ENCODE measurements at regions not wholly inside any gene's neighbourhood (a gene's known extent, or its start where the extent isn't known, plus 50 kb on each side); places are given as distances from the start of the nearest gene placed in this dataset.

- no peaks in the 10 kb centered on the region for H3K4me1 ChIP-seq (ENCODE audit: insufficient read depth, low read length)
Measured at GRCh38 chr9:1457460-1457859, 407.3 kb downstream of the DMRT2 start.

GRCh38 chr9:1458503-1458902 lies 408.3 kb downstream of the DMRT2 start:
- no peak overlapping the region for H3K9ac ChIP-seq (ENCODE audit: low read length)
- H3K27ac ChIP-seq (ENCODE audit: low read depth, low read length): no peak overlapping the region
- no peaks in the 10 kb centered on the region for H3K9me3 ChIP-seq (ENCODE audit: low read length)
- no peaks in the 10 kb centered on the region for H3K4me1 ChIP-seq (ENCODE audit: insufficient read depth, low read length)
- no peak overlapping the region for H3K4me3 ChIP-seq (ENCODE audit: low read depth in 1 of 2, low read length in 2 of 2)
- no peaks in the 10 kb centered on the region for H3K27me3 ChIP-seq (ENCODE audit: control insufficient read depth in 1 of 2, insufficient read depth in 2 of 2, low read length in 2 of 2)
- no peaks in the 10 kb centered on the region for H3K36me3 ChIP-seq (ENCODE audit: insufficient read depth, low read length)

More at GRCh38 chr9:1457460-1457859, 407.3 kb downstream of the DMRT2 start:
- Histone ChIP-seq H3K4me3 (ENCODE audit: low read depth in 1 of 2, low read length in 2 of 2) (no peak overlapping the region), H3K27me3 (ENCODE audit: control insufficient read depth in 1 of 2, insufficient read depth in 2 of 2, low read length in 2 of 2) (no peaks in the 10 kb centered on the region), H3K36me3 (ENCODE audit: insufficient read depth, low read length) (no peaks in the 10 kb centered on the region), H3K27ac (ENCODE audit: low read depth, low read length) (no peak overlapping the region), H3K9ac (ENCODE audit: low read length) (no peak overlapping the region), H3K9me3 (ENCODE audit: low read length) (no peaks in the 10 kb centered on the region)

- Histone ChIP-seq H3K4me3 (ENCODE audit: low read depth in 1 of 2, low read length in 2 of 2) (no peak overlapping the region), H3K9me3 (ENCODE audit: low read length) (no peaks in the 10 kb centered on the region), H3K4me1 (ENCODE audit: insufficient read depth, low read length) (no peaks in the 10 kb centered on the region), H3K27ac (ENCODE audit: low read depth, low read length) (no peak overlapping the region), H3K36me3 (ENCODE audit: insufficient read depth, low read length) (no peaks in the 10 kb centered on the region), H3K9ac (ENCODE audit: low read length) (no peak overlapping the region), H3K27me3 (ENCODE audit: control insufficient read depth in 1 of 2, insufficient read depth in 2 of 2, low read length in 2 of 2) (no peaks in the 10 kb centered on the region)
Measured at GRCh38 chr9:1460143-1460769, 410.1 kb downstream of the DMRT2 start.

- Histone ChIP-seq H3K27ac (ENCODE audit: low read depth, low read length) (no peak overlapping the region), H3K9me3 (ENCODE audit: low read length) (no peaks in the 10 kb centered on the region), H3K4me1 (ENCODE audit: insufficient read depth, low read length) (no peaks in the 10 kb centered on the region), H3K36me3 (ENCODE audit: insufficient read depth, low read length) (no peaks in the 10 kb centered on the region), H3K27me3 (ENCODE audit: control insufficient read depth in 1 of 2, insufficient read depth in 2 of 2, low read length in 2 of 2) (no peaks in the 10 kb centered on the region), H3K4me3 (ENCODE audit: low read depth in 1 of 2, low read length in 2 of 2) (no peak overlapping the region), H3K9ac (ENCODE audit: low read length) (no peak overlapping the region)
Measured at GRCh38 chr9:1461812-1462211, 411.7 kb downstream of the DMRT2 start.

GRCh38 chr9:1462626-1463308 lies 412.6 kb downstream of the DMRT2 start:
- Histone ChIP-seq H3K36me3 (ENCODE audit: insufficient read depth, low read length) (no peaks in the 10 kb centered on the region), H3K4me3 (ENCODE audit: low read depth in 1 of 2, low read length in 2 of 2) (no peak overlapping the region), H3K9me3 (ENCODE audit: low read length) (no peaks in the 10 kb centered on the region), H3K27me3 (ENCODE audit: control insufficient read depth in 1 of 2, insufficient read depth in 2 of 2, low read length in 2 of 2) (no peaks in the 10 kb centered on the region), H3K4me1 (ENCODE audit: insufficient read depth, low read length) (no peaks in the 10 kb centered on the region), H3K27ac (ENCODE audit: low read depth, low read length) (no peak overlapping the region), H3K9ac (ENCODE audit: low read length) (no peak overlapping the region)

- Histone ChIP-seq H3K27ac (ENCODE audit: low read depth, low read length) (no peak overlapping the region), H3K4me1 (ENCODE audit: insufficient read depth, low read length) (no peaks in the 10 kb centered on the region), H3K9me3 (ENCODE audit: low read length) (no peaks in the 10 kb centered on the region), H3K36me3 (ENCODE audit: insufficient read depth, low read length) (no peaks in the 10 kb centered on the region), H3K9ac (ENCODE audit: low read length) (no peak overlapping the region), H3K4me3 (ENCODE audit: low read depth in 1 of 2, low read length in 2 of 2) (no peak overlapping the region), H3K27me3 (ENCODE audit: control insufficient read depth in 1 of 2, insufficient read depth in 2 of 2, low read length in 2 of 2) (no peaks in the 10 kb centered on the region)
Measured at GRCh38 chr9:1469996-1470395, 419.8 kb downstream of the DMRT2 start.

GRCh38 chr9:1473956-1474634 lies 423.9 kb downstream of the DMRT2 start:
- Histone ChIP-seq H3K36me3 (ENCODE audit: insufficient read depth, low read length) (no peaks in the 10 kb centered on the region), H3K4me1 (ENCODE audit: insufficient read depth, low read length) (no peaks in the 10 kb centered on the region), H3K4me3 (ENCODE audit: low read depth in 1 of 2, low read length in 2 of 2) (no peak overlapping the region), H3K9ac (ENCODE audit: low read length) (no peak overlapping the region), H3K27ac (ENCODE audit: low read depth, low read length) (no peak overlapping the region), H3K9me3 (ENCODE audit: low read length) (no peaks in the 10 kb centered on the region), H3K27me3 (ENCODE audit: control insufficient read depth in 1 of 2, insufficient read depth in 2 of 2, low read length in 2 of 2) (no peaks in the 10 kb centered on the region)

- no peak overlapping the region for H3K27ac ChIP-seq (ENCODE audit: low read depth, low read length)
- no peaks in the 10 kb centered on the region for H3K9me3 ChIP-seq (ENCODE audit: low read length)
- H3K4me3 ChIP-seq (ENCODE audit: low read depth in 1 of 2, low read length in 2 of 2): no peak overlapping the region
- no peaks in the 10 kb centered on the region for H3K36me3 ChIP-seq (ENCODE audit: insufficient read depth, low read length)
- no peaks in the 10 kb centered on the region for H3K27me3 ChIP-seq (ENCODE audit: control insufficient read depth in 1 of 2, insufficient read depth in 2 of 2, low read length in 2 of 2)
- H3K4me1 ChIP-seq (ENCODE audit: insufficient read depth, low read length): no peaks in the 10 kb centered on the region
- no peak overlapping the region for H3K9ac ChIP-seq (ENCODE audit: low read length)
Measured at GRCh38 chr9:1474671-1475070, 424.5 kb downstream of the DMRT2 start.

GRCh38 chr9:1490341-1491232 lies 440.4 kb downstream of the DMRT2 start:
- Histone ChIP-seq H3K4me1 (ENCODE audit: insufficient read depth, low read length) (no peaks in the 10 kb centered on the region), H3K9ac (ENCODE audit: low read length) (no peak overlapping the region), H3K27me3 (ENCODE audit: control insufficient read depth in 1 of 2, insufficient read depth in 2 of 2, low read length in 2 of 2) (no peaks in the 10 kb centered on the region), H3K27ac (ENCODE audit: low read depth, low read length) (no peak overlapping the region), H3K36me3 (ENCODE audit: insufficient read depth, low read length) (no peaks in the 10 kb centered on the region), H3K4me3 (ENCODE audit: low read depth in 1 of 2, low read length in 2 of 2) (no peak overlapping the region), H3K9me3 (ENCODE audit: low read length) (no peaks in the 10 kb centered on the region)

- no peak overlapping the region for H3K27ac ChIP-seq (ENCODE audit: low read depth, low read length)
Measured at GRCh38 chr9:1492156-1492555, 442.0 kb downstream of the DMRT2 start.

More at GRCh38 chr9:1492156-1492555, 442.0 kb downstream of the DMRT2 start:
- no peak overlapping the region for H3K4me3 ChIP-seq (ENCODE audit: low read depth in 1 of 2, low read length in 2 of 2)
- H3K9me3 ChIP-seq (ENCODE audit: low read length): no peaks in the 10 kb centered on the region
- H3K4me1 ChIP-seq (ENCODE audit: insufficient read depth, low read length): no peaks in the 10 kb centered on the region
- no peak overlapping the region for H3K9ac ChIP-seq (ENCODE audit: low read length)
- H3K27me3 ChIP-seq (ENCODE audit: control insufficient read depth in 1 of 2, insufficient read depth in 2 of 2, low read length in 2 of 2): no peaks in the 10 kb centered on the region
- no peaks in the 10 kb centered on the region for H3K36me3 ChIP-seq (ENCODE audit: insufficient read depth, low read length)

All from muscle layer of colon (tissue), 2 donors.